ENCODE measurements at regions not wholly inside any gene's neighbourhood (a gene's known extent, or its start where the extent isn't known, plus 50 kb on each side); places are given as distances from the start of the nearest gene placed in this dataset.

DNA sequence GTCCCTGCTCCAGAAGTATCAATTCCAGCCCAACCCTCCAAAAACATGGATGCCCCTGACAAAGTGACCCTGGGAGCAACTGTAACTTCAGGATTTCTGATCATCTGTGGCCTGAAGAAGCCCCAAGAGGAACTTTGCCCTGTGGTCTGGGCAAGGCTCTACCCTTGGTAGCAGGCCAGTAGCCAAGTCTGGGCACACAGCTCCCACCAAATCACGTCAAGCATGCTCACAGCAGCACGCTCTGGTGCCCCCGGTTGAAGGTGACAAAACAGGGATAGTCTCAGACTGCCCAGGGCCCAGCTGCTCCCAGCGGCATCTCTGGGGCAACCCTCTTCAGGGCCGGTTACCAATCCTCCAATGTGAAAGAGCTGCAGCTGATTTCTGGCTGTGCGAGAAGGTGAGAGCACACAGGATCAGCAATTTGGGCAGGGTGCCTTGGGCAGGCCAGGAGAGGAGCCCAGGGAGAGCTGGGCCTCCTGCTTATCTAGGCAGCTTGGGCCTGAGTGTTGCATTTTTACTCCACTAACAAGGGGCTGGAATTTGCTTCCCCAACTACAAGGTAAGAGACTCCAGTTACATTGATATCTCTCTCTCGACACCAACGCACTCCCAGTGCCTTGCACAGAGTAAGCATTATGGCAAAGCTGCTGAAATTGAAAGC, 418.1 kb downstream of the BCOR start:
- H3K9ac ChIP-seq (ENCODE audit: insufficient read depth in 1 of 2, low read depth in 2 of 2, low read length in 2 of 2) = no peak overlapping the region
- no peaks in the 10 kb centered on the region for H3K36me3 ChIP-seq (ENCODE audit: control insufficient read depth, insufficient read depth, low read length)
- H2AFZ ChIP-seq (ENCODE audit: low read depth, low read length) = no peak overlapping the region; the same call in 1 of the 2 replicates
- no peak overlapping the region for H3K4me2 ChIP-seq (ENCODE audit: insufficient read depth, low read length)
- no TSS peak for BruUV-seq (replicated peaks)
- DNase-seq (ENCODE audit: extremely low read depth in 1 of 4, low spot score in 3 of 4) (no peak), ATAC-seq (no peak), FAIRE-seq (no peak)
- H3K27ac ChIP-seq (ENCODE audit: extremely low read depth, low read depth, low read length) = no peak overlapping the region
- no peaks in the 10 kb centered on the region for H3K9me3 ChIP-seq (replicated peaks; ENCODE audit: control insufficient read depth, insufficient read depth, low read depth, low read length)
- ChIA-PET CTCF (ENCODE audit: low intra/inter-chr PET ratio) (no interaction called here), POLR2A (no interaction called here)
- no peaks in the 10 kb centered on the region for H4K20me1 ChIP-seq (replicated peaks; ENCODE audit: control insufficient read depth, insufficient read depth, low read length)
- peaks cover 0 to 3% of the 10 kb centered on the region in 2 experiments; a peak in 3 of 5 replicates for H3K4me1 ChIP-seq (replicated peaks in 1 of 2; ENCODE audit: control insufficient read depth in 2 of 2, insufficient read depth in 2 of 2, low read length in 2 of 2)
- H3K4me3 ChIP-seq = no peak overlapping the region
- no peaks in the 10 kb centered on the region for H3K27me3 ChIP-seq (ENCODE audit: control insufficient read depth in 2 of 2, insufficient read depth in 2 of 2, low read length in 2 of 2)
- 43% methylated on average over 7 of the region's 8 CpGs for WGBS (ENCODE audit: insufficient coverage, low coverage, missing lambda C conversion rate)
- no peaks in the 10 kb centered on the region for H3K79me2 ChIP-seq (ENCODE audit: control insufficient read depth, insufficient read depth, low read length)
- intact Hi-C loops (cut with micrococcal nuclease) = no loop called here
- in situ Hi-C loops (cut with MboI) = no loop called here
- TF ChIP-seq HNRNPUL1 (IDR thresholded peaks at IDR 0.05; ENCODE audit: low read length) = no peak
- TF ChIP-seq PYGO2 (tag; IDR thresholded peaks at IDR 0.05) = no peak
- TF ChIP-seq, protein P1, sequence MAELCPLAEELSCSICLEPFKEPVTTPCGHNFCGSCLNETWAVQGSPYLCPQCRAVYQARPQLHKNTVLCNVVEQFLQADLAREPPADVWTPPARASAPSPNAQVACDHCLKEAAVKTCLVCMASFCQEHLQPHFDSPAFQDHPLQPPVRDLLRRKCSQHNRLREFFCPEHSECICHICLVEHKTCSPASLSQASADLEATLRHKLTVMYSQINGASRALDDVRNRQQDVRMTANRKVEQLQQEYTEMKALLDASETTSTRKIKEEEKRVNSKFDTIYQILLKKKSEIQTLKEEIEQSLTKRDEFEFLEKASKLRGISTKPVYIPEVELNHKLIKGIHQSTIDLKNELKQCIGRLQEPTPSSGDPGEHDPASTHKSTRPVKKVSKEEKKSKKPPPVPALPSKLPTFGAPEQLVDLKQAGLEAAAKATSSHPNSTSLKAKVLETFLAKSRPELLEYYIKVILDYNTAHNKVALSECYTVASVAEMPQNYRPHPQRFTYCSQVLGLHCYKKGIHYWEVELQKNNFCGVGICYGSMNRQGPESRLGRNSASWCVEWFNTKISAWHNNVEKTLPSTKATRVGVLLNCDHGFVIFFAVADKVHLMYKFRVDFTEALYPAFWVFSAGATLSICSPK (IDR thresholded peaks at IDR 0.05; ENCODE audit: borderline replicate concordance) = no peak
- H3K9me1 ChIP-seq (ENCODE audit: control insufficient read depth, insufficient read depth, low read length) = no peaks in the 10 kb centered on the region

DNA sequence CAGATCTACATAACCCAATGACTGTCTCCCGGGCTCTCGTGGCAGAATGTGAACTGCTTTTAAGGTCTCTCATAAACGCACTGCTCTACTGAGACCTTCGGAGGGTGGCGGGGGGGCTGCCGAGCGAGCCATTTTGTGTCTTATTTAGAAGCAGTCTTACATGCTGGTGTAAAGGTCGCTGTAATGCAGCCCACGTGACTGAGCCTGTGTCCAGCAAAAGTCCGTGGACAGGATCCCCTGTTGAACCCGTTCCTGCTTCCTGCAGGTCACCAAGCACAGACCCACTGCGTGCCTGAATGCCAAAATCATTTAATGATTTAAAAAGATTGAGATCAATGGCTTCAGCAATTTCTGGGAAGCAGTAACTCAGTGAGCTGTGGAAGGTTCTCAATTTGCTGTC, 415.9 kb downstream of the BCOR start:
- FAIRE-seq = no peak
- no peaks in the 10 kb centered on the region for H3K36me3 ChIP-seq (ENCODE audit: control insufficient read depth, insufficient read depth, low read length)
- CTCF ChIA-PET (ENCODE audit: low intra/inter-chr PET ratio) = no interaction called here
- POLR2A ChIA-PET = no interaction called here
- BruUV-seq (replicated peaks) = no TSS peak
- H3K27me3 ChIP-seq (ENCODE audit: control insufficient read depth in 2 of 2, insufficient read depth in 2 of 2, low read length in 2 of 2) = no peaks in the 10 kb centered on the region
- H3K79me2 ChIP-seq (ENCODE audit: control insufficient read depth, insufficient read depth, low read length) = no peaks in the 10 kb centered on the region
- WGBS (ENCODE audit: insufficient coverage, low coverage, missing lambda C conversion rate) = 29% methylated on average over 12 of the region's 12 CpGs
- H4K20me1 ChIP-seq (replicated peaks; ENCODE audit: control insufficient read depth, insufficient read depth, low read length) = no peaks in the 10 kb centered on the region
- DNase-seq (ENCODE audit: extremely low read depth in 1 of 4, low spot score in 3 of 4) = no peak
- H3K9me3 ChIP-seq (replicated peaks; ENCODE audit: control insufficient read depth, insufficient read depth, low read depth, low read length) = no peaks in the 10 kb centered on the region
- H3K4me2 ChIP-seq (ENCODE audit: insufficient read depth, low read length) = no peak overlapping the region
- no peak overlapping the region for H3K27ac ChIP-seq (ENCODE audit: extremely low read depth, low read depth, low read length)
- H3K4me1 ChIP-seq (replicated peaks in 1 of 2; ENCODE audit: control insufficient read depth in 2 of 2, insufficient read depth in 2 of 2, low read length in 2 of 2) = peaks cover 0 to 3% of the 10 kb centered on the region in 2 experiments; a peak in 3 of 5 replicates
- no peak for ATAC-seq
- H3K9ac ChIP-seq (ENCODE audit: insufficient read depth in 1 of 2, low read depth in 2 of 2, low read length in 2 of 2) = no peak overlapping the region
- 0 out of 2 replicates have a peak overlapping the region, but pooled peaks have one; percentile 51 for H2AFZ ChIP-seq (ENCODE audit: low read depth, low read length)
- H3K9me1 ChIP-seq (ENCODE audit: control insufficient read depth, insufficient read depth, low read length) = no peaks in the 10 kb centered on the region
- no peak overlapping the region for H3K4me3 ChIP-seq
- in situ Hi-C loops (cut with MboI) = no loop called here
- intact Hi-C loops (cut with micrococcal nuclease) = no loop called here
- TF ChIP-seq SPI1 (IDR thresholded peaks at IDR 0.05; ENCODE audit: borderline replicate concordance, low read depth, low read length) (no peak), TARDBP (IDR thresholded peaks at IDR 0.05) (no peak), POLR2AphosphoS5 (IDR thresholded peaks at IDR 0.05; ENCODE audit: control insufficient read depth, insufficient read depth, low read depth, low read length) (no peak), HNRNPK (IDR thresholded peaks at IDR 0.05; ENCODE audit: low read depth, low read length, poor library complexity, severe bottlenecking) (no peak), SRSF1 (IDR thresholded peaks at IDR 0.05; ENCODE audit: low read depth, low read length) (no peak), KHSRP (IDR thresholded peaks at IDR 0.05) (no peak), EHMT2 (IDR thresholded peaks at IDR 0.05) (no peak), BRD4 (IDR thresholded peaks at IDR 0.05) (no peak), MCM2 (IDR thresholded peaks at IDR 0.05; ENCODE audit: low read depth) (no peak), ZBTB33 (CRISPR knock-in tag; IDR thresholded peaks at IDR 0.05) (no peak)
